ENCODE measurements at regions not wholly inside any gene's neighbourhood (a gene's known extent, or its start where the extent isn't known, plus 50 kb on each side); places are given as distances from the start of the nearest gene placed in this dataset.
A peak's percentile ranks its signal among the peaks of the same experiment; 100 is the strongest.
"Not testable (repeated sequence)": the region's sequence is repeated elsewhere in the genome, so short reads cannot be mapped to it uniquely, and the experiment has no call there.

- in situ Hi-C loops (cut with HindIII; ENCODE audit: low pct_unique_long_range_greater_than_20kb, low sequenced_read_pairs), result no loop called here
- DNase-seq (ENCODE audit: low read depth, low spot score), result peak; percentile 53
These were observed 113.7 kb upstream of the NCOR2 start for GRCh38 chr12:124680863-124681778.

GRCh38 chr12:124679533-124680371 is 112.3 kb upstream of the NCOR2 start:
- in situ Hi-C loops (cut with HindIII; ENCODE audit: low pct_unique_long_range_greater_than_20kb, low sequenced_read_pairs), result no loop called here
- DNase-seq (ENCODE audit: low read depth, low spot score), result peak; percentile 23

- no peak for DNase-seq (ENCODE audit: low read depth, low spot score)
- in situ Hi-C loops (cut with HindIII; ENCODE audit: low pct_unique_long_range_greater_than_20kb, low sequenced_read_pairs), result no loop called here
These were observed 111.6 kb upstream of the NCOR2 start for GRCh38 chr12:124679047-124679446.

DNA sequence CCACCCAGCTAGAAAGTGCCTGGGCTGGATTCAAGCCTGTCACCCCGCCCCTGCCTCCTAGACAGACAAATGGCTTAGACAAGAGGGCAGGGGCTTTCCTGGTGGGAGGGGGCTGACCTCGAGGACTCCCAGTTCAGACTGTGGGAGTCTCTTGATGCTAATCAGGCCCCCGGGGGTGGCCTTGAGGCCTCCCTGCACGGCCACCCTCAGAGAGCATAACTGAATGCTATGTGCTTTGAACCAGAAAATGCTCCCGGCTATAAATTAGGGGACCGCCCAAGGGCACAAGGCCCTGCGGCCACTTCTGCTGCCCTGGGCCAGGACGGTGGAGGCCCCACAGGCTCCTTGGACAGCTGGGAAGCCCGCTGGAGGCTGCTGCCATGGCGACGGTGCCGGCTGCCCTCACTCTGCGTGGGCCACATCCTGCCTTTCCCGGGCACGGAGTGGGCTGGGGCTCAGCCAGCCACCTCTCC is 111.0 kb upstream of the NCOR2 start:
- no peak for DNase-seq (ENCODE audit: low read depth, low spot score)
- in situ Hi-C loops (cut with HindIII; ENCODE audit: low pct_unique_long_range_greater_than_20kb, low sequenced_read_pairs), result no loop called here

DNA sequence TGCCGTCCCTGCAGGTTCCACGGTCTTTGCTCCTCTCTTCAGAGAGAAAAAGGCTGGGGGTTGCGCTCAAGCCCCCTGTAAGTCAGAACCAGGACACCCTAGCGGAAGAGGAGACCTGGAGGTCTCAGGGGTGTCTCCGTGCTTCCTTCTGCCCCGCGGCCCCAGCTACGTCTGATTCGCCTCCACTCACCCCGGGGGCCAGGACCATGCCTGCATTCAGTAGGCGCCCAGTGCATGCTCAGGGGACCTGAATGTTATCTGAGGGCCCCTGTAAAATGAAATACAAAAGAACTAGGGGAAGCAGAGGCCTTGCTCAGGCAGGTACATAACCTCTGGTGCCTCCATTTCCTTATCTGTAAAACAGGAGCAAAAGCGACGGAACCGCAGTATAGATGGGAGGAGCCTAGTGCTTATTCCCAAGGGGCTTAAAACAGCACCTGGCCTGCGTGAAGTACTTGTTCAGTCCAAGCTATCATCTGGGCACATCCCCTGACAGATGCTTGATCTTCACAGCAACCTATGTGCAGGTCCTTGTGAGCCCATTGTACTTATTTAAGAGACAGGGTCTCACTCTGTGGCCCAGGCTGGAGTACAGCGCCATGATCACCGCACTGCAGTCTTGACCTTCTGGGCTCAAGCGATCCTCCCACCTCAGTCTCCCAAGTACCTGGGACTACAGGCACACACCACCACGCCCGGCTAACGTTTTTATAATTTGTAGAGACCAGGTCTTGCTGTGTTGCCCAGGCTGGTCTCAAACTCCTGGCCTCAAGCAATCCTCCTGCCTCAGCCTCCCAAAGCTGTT is 110.3 kb upstream of the NCOR2 start:
- in situ Hi-C loops (cut with HindIII; ENCODE audit: low pct_unique_long_range_greater_than_20kb, low sequenced_read_pairs), result no loop called here
- DNase-seq (ENCODE audit: low read depth, low spot score), result no peak

- in situ Hi-C loops (cut with HindIII; ENCODE audit: low pct_unique_long_range_greater_than_20kb, low sequenced_read_pairs), result no loop called here
- DNase-seq (ENCODE audit: low read depth, low spot score), result no peak
These were observed 109.5 kb upstream of the NCOR2 start for GRCh38 chr12:124676714-124677462.

DNA sequence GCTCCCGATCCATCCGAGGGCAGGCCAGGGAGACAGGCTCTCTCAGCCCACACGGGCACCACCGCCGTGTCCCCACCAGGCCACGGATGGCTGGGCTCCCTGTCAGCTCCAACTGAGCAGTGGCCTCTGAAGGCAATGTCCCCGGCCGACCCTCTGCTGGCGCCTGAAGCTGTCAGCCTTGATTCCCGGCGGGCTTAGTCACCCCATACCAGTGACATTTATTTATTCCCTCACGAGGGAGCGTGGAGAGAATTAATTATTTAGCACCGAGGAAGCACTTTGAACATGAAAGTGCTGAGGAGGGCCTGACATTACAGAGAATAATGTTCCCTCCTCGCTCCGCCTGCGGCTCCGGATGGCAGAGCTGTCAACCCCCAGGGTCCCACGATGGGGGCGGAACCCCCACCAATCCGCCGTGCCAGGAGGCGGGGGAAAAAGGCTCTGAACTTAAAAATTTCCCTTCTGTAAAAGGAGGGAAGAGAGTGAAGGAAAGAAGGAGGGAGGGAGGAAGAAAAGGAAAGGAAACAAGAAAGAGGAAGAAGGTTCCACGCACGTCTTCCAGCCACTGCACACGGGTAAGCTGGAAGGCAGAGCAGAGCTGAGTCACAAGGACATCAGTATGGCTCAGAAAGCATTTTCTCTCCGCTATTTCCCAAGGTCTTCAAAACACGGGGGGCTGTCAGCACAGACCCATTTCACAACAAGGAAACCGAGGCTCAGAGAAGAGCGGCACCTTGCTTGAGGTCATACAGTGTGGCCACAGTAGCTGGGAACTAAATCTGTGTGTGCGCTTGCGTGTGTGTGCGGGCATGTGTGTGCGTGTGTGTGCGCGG is 108.7 kb upstream of the NCOR2 start:
- in situ Hi-C loops (cut with HindIII; ENCODE audit: low pct_unique_long_range_greater_than_20kb, low sequenced_read_pairs), result no loop called here
- no peak for DNase-seq (ENCODE audit: low read depth, low spot score)

GRCh38 chr12:124674937-124675336 is 107.5 kb upstream of the NCOR2 start:
- no peak for DNase-seq (ENCODE audit: low read depth, low spot score)
- in situ Hi-C loops (cut with HindIII; ENCODE audit: low pct_unique_long_range_greater_than_20kb, low sequenced_read_pairs), result no loop called here

DNA sequence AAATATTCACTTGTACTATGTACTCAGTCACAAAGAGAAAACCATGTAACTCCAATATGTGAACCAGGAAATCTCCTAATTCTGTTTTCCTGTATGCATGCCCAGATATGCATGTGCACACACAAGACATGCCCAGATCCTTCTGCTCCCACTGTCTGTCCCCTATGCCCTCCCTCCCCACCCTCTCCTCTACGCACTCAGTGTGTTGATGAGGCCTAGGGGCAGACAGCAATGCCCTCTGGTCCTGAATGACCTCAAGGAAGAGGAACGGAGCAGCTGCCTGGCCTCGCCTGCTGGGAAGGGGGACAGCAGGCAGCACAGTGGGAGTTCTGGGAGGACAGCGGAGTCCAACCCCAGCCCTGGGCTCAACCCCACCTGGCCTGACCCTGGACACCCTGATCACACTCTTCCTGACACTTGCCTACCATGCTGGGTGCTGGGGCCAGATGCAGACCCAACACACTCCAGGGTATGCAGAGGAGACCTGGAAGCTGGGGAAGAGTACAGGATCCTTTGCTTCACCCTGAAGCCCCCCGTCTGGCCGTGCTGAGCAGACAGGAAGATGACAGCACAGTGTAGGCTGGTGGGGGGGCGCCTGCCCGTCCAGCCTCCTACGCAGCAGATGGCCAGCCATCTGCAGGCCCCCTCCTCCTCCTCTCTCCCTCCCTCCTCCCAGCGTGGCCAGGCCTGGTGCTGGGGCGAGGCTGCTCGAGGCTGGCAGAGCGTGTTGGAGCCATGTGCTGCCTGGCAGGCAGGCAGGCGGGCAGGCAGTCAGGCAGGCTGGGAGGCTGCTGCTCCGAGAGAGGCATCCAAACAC is 106.6 kb upstream of the NCOR2 start:
- DNase-seq (ENCODE audit: low read depth, low spot score), result no peak
- in situ Hi-C loops (cut with HindIII; ENCODE audit: low pct_unique_long_range_greater_than_20kb, low sequenced_read_pairs), result no loop called here

DNA sequence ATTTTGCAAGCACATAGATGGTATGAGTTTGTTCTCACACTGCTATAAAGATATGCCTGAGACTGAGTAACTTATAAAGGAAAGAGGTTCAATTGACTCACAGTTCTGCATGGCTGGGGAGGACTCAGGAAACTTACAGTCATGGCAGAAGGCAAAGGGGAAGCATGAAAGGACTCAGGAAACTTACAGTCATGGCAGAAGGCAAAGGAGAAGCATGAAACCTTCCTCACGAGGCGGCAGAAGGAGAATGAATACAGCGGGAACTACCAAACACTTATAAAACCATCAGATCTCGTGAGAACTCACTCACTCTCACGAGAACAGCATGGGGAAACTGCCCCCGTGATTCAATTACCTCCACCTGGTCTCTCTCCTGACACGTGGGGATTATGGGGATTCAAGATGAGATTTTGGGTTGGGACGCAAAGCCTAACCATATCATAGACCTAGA is 101.9 kb upstream of the NCOR2 start:
- DNase-seq (ENCODE audit: low read depth, low spot score); in situ Hi-C loops (cut with HindIII; ENCODE audit: low pct_unique_long_range_greater_than_20kb, low sequenced_read_pairs): not testable (repeated sequence)

DNA sequence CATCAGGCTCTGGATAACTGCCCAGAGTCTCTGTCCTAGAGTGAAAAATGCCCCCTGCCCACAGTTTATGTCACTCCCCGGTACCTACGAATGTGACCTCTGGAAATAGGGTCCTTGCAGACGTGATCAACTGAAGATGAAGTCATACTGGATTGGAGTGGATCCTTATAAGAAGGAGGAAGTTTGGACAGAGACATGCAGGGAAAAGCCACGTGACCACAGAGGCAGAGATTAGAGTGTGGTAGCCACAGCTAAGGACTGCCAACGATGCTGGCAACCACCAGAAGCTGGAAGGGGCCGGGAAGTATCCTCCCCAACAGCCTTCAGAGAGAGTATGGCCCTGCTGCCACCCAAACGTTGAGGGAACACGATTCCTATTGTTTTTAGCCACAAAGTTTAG is 101.2 kb upstream of the NCOR2 start:
- in situ Hi-C loops (cut with HindIII; ENCODE audit: low pct_unique_long_range_greater_than_20kb, low sequenced_read_pairs), result no loop called here
- DNase-seq (ENCODE audit: low read depth, low spot score), result no peak

DNA sequence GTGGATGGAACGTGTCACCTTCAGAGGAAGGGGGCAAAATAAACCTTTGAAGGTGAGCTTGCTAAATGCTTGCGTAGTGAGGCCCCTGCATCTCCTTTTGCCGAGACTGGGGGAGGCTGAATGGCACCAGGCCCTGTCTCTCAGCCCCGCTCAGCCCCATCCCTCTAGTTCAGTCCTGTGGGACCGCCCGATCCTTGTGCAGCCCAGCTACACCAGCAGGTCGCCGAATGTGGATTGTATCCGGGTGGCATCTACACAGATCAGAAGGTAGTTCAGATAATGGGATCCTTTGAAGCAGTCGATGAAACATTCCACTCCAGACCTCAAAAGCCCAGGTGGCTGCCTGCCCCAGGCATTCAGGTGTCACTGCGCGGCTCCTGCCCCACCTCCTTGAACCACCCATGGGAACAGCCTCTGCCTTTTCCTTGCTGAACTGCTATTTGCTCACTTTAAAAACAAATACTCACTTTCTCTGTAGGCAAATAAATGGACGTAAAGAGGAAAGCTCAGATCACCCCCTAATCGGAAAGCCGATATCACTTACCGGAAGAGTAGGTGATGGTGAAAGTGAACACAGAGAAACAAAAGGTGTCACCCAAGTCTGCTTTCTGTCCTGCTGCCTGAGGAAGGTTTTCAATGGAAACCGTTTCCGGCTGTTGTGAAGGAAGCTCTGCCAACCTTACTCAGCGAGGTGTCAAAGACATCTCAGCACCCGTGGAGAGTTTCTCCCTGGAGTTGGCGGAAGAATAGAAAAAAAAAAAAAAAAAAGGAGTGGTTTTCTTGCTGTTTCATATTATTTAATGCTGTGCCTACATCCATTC is 100.3 kb upstream of the NCOR2 start:
- DNase-seq (ENCODE audit: low read depth, low spot score), result no peak
- in situ Hi-C loops (cut with HindIII; ENCODE audit: low pct_unique_long_range_greater_than_20kb, low sequenced_read_pairs), result no loop called here

DNA sequence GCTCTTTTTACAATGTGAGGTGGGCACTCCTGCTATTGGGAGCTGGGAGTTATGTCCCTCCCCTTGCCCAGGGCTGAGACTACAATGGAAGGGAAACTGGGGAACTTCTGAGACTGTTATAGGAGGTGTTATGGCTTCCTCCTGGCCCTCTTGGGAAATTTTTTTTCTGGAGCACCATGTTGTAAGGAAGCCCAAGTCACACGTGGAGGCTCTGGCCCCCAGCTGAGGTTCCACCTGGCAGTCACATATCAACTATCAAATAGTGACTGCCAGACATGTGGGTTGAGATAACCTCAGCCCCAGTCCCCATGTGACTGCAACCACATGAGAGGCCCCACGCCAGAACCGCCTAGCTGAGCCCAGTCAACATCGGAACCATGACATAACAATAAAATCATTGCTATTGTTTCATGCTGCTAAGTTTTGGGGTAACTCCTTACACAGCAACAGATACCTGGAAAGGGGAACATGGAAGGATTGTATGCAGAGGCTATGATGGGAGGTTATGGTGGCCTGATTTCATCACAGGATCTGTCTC is 99.4 kb upstream of the NCOR2 start:
- DNase-seq (ENCODE audit: low read depth, low spot score), result no peak
- in situ Hi-C loops (cut with HindIII; ENCODE audit: low pct_unique_long_range_greater_than_20kb, low sequenced_read_pairs), result no loop called here

DNA sequence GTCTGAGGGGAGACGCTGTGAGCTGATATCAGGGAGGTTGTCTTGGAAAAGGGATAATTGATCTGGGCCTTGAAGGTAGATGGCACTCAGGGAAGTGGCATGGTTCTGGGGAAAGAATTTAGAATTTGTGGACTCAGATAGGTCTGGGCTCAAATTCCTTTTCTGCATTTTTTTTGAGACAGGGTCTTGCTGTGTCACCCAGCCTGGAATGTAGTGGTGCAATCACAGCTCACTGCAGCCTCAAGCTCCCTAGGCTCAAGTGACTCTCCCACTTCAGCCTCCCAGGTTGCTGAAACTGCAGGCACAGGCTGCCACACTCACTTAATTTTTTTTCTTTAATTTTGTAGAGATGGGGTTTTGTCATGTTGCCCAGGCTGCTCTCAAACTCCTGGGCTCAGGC is 98.1 kb upstream of the NCOR2 start:
- DNase-seq (ENCODE audit: low read depth, low spot score), result no peak

More for the DNA sequence above, 98.1 kb upstream of the NCOR2 start:
- in situ Hi-C loops (cut with HindIII; ENCODE audit: low pct_unique_long_range_greater_than_20kb, low sequenced_read_pairs), result no loop called here

Data from SK-MEL-5 (cell line).